Liver (tissue), 3 donors: ENCODE measurements at regions not wholly inside any gene's neighbourhood (a gene's known extent, or its start where the extent isn't known, plus 50 kb on each side); places are given as distances from the start of the nearest gene placed in this dataset.

Source experiments
- HNF4G ChIP-seq: IDR thresholded peaks from 2 replicates; pipeline ENCODE4 v1.6.1; 2016; ENCODE audit warnings: antibody characterized with exemption
- JUND ChIP-seq, 2 donors: IDR thresholded peaks; 2 replicates each; pipeline ENCODE4 v1.6.1; 2016; ENCODE audit warnings: antibody characterized with exemption in 2 of 2
- NR2F2 ChIP-seq: IDR thresholded peaks from 2 replicates; pipeline ENCODE4 v1.6.1; 2016; ENCODE audit warnings: antibody characterized with exemption
- REST ChIP-seq: IDR thresholded peaks from 2 replicates; pipeline ENCODE4 v1.6.1; 2016; ENCODE audit warnings: antibody characterized with exemption, mild to moderate bottlenecking
- RXRA ChIP-seq, 2 donors: IDR thresholded peaks; 2 replicates each; pipeline ENCODE4 v1.6.1; 2017 to 2018; ENCODE audit warnings: antibody characterized with exemption in 2 of 2, mild to moderate bottlenecking in 1 of 2
- TF ChIP-seq, protein P1 (sequence below): fragments of 150-350 bp; IDR thresholded peaks from 2 replicates; pipeline ENCODE4 v1.5.1; 2017; ENCODE audit warnings: improper control_type of control experiment, low read depth, low read length; ENCODE audit not compliant: missing input control
- TF ChIP-seq, protein P2 (sequence below): IDR thresholded peaks from 2 replicates; pipeline ENCODE4 v1.6.1; 2016; ENCODE audit warnings: antibody characterized with exemption
- donor health status: healthy.
- donor health status: healthy.

GRCh38 chr12:126719912-126720705 lies 1546.9 kb upstream of the TMEM132C start:
- TF ChIP-seq, protein P1, sequence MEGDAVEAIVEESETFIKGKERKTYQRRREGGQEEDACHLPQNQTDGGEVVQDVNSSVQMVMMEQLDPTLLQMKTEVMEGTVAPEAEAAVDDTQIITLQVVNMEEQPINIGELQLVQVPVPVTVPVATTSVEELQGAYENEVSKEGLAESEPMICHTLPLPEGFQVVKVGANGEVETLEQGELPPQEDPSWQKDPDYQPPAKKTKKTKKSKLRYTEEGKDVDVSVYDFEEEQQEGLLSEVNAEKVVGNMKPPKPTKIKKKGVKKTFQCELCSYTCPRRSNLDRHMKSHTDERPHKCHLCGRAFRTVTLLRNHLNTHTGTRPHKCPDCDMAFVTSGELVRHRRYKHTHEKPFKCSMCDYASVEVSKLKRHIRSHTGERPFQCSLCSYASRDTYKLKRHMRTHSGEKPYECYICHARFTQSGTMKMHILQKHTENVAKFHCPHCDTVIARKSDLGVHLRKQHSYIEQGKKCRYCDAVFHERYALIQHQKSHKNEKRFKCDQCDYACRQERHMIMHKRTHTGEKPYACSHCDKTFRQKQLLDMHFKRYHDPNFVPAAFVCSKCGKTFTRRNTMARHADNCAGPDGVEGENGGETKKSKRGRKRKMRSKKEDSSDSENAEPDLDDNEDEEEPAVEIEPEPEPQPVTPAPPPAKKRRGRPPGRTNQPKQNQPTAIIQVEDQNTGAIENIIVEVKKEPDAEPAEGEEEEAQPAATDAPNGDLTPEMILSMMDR: no peak
- TF ChIP-seq NR2F2 (no peak), HNF4G (no peak), JUND (IDR thresholded peaks at IDR 0.05) (no peak), RXRA (IDR thresholded peaks at IDR 0.05) (no peak), REST (no peak)
- TF ChIP-seq, protein P2, sequence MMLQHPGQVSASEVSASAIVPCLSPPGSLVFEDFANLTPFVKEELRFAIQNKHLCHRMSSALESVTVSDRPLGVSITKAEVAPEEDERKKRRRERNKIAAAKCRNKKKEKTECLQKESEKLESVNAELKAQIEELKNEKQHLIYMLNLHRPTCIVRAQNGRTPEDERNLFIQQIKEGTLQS: no peak
